Fibroblast of lung (primary cell): ENCODE measurements at regions not wholly inside any gene's neighbourhood (a gene's known extent, or its start where the extent isn't known, plus 50 kb on each side); places are given as distances from the start of the nearest gene placed in this dataset.

Source experiments
- DNase-seq, 2 donors: peaks; one replicate each; pipeline versions ENCODE4 v3.0.0 to v3.0.0-alpha.2; 2010; ENCODE audit warnings: low read depth in 2 of 2
- H2AFZ ChIP-seq: 2 replicates; pipeline ENCODE4 v1.5.1; 2012; ENCODE audit warnings: low read length, control low read depth, inconsistent platforms
- H3K27ac ChIP-seq: 2 replicates; pipeline ENCODE4 v1.5.1; 2011; ENCODE audit warnings: low read length, control low read depth; ENCODE audit not compliant: insufficient read depth
- H3K27me3 ChIP-seq: 2 replicates; pipeline ENCODE4 v1.5.1; 2011; ENCODE audit warnings: mild to moderate bottlenecking, low read length; ENCODE audit not compliant: control insufficient read depth, insufficient read depth
- H3K36me3 ChIP-seq: 2 replicates; pipeline ENCODE4 v1.5.1; 2011; ENCODE audit warnings: low read length; ENCODE audit not compliant: control insufficient read depth, insufficient read depth
- H3K4me1 ChIP-seq: 2 replicates; pipeline ENCODE4 v1.5.1; 2011; ENCODE audit warnings: low read length; ENCODE audit not compliant: control insufficient read depth, insufficient read depth; ENCODE audit errors: extremely low read depth
- H3K4me2 ChIP-seq: 2 replicates; pipeline ENCODE4 v1.5.1; 2011; ENCODE audit warnings: low read length, control low read depth; ENCODE audit not compliant: insufficient read depth; ENCODE audit errors: extremely low read depth
- H3K4me3 ChIP-seq, 4 experiments: fragments of 200-600 bp in 1 of 4; sonication (generic) in 1 of 4; replicated peaks in 1 of 4; 2 replicates each; pipeline ENCODE4 v1.5.1; 2011 to 2016; ENCODE audit warnings: low read length in 4 of 4, low read depth in 3 of 4, mild to moderate bottlenecking in 3 of 4, control low read depth in 2 of 4, inconsistent platforms in 1 of 4, mixed read lengths in 1 of 4; ENCODE audit not compliant: insufficient read depth in 1 of 4; ENCODE audit errors: control extremely low read depth in 1 of 4
- H3K79me2 ChIP-seq: 2 replicates; pipeline ENCODE4 v1.5.1; 2012; ENCODE audit warnings: mild to moderate bottlenecking, low read length, inconsistent platforms; ENCODE audit not compliant: control insufficient read depth, insufficient read depth
- H3K9ac ChIP-seq: 2 replicates; pipeline ENCODE4 v1.5.1; 2011; ENCODE audit warnings: mild to moderate bottlenecking, low read length, control low read depth; ENCODE audit not compliant: insufficient read depth
- H3K9me3 ChIP-seq: 2 replicates; pipeline ENCODE4 v1.5.1; 2012; ENCODE audit warnings: low read depth, low read length; ENCODE audit not compliant: control insufficient read depth, insufficient read depth
- H4K20me1 ChIP-seq: 2 replicates; pipeline ENCODE4 v1.5.1; 2011; ENCODE audit warnings: low read length; ENCODE audit not compliant: control insufficient read depth, insufficient read depth; ENCODE audit errors: extremely low read depth
- CTCF ChIP-seq, 2 donors: IDR thresholded peaks in 1 of 2; conservative IDR thresholded peaks in 1 of 2; 1 replicate in 1 of 2; 2 replicates in 1 of 2; pipeline ENCODE4 v1.5.1; 2011 to 2012; ENCODE audit warnings: low read length in 2 of 2, control low read depth in 1 of 2, inconsistent platforms in 1 of 2, low read depth in 1 of 2, mild to moderate bottlenecking in 1 of 2
- EZH2 ChIP-seq: IDR thresholded peaks from 2 replicates; pipeline ENCODE4 v1.5.1; 2012; ENCODE audit warnings: low read length, control low read depth, mild to moderate bottlenecking; ENCODE audit errors: missing control alignments

GRCh38 chr2:19454125-19454524, 95.7 kb upstream of the OSR1 start:
- no peak for DNase-seq
- H3K4me2 ChIP-seq: no peak overlapping the region
- H3K27me3 ChIP-seq: peaks cover 3% of the 10 kb centered on the region
- H2AFZ ChIP-seq: no peak overlapping the region
- H3K4me3 ChIP-seq: no peak overlapping the region
- no peaks in the 10 kb centered on the region for H4K20me1 ChIP-seq
- no peaks in the 10 kb centered on the region for H3K79me2 ChIP-seq
- no peaks in the 10 kb centered on the region for H3K9me3 ChIP-seq
- no peak overlapping the region for H3K27ac ChIP-seq
- TF ChIP-seq CTCF (conservative IDR thresholded peaks at IDR 0.05 in 1 of 2, IDR thresholded peaks at IDR 0.05 in 1 of 2; ENCODE audit: low read depth in 1 of 2, low read length in 2 of 2) (no peak), EZH2 (no peak)
- H3K36me3 ChIP-seq: no peaks in the 10 kb centered on the region
- H3K9ac ChIP-seq: no peak overlapping the region
- no peaks in the 10 kb centered on the region for H3K4me1 ChIP-seq

DNA sequence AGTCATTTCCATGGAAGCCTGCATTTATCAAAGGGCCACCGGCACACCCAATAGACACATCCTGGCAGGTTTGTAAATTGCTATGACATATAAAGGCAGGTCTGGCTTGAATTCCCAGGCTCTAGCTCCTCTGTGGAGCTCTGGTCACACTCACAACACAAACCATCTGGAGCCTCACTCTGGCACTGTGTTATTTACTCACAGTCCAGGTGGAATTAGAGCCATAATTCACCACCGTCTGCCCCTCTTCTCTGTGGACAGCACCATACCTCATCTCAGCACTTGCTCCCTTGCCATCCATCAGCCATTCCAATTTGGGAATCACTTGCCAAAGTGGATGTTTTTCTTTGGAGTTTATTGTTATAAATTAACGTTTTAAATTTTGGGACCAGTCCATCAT, 84.3 kb upstream of the OSR1 start:
- Histone ChIP-seq H2AFZ (no peak overlapping the region), H3K9me3 (no peaks in the 10 kb centered on the region), H3K9ac (no peak overlapping the region), H3K27ac (no peak overlapping the region), H3K4me3 (no peak overlapping the region), H3K36me3 (no peaks in the 10 kb centered on the region), H3K4me1 (no peaks in the 10 kb centered on the region), H3K27me3 (peaks cover 2% of the 10 kb centered on the region), H3K79me2 (no peaks in the 10 kb centered on the region), H4K20me1 (no peaks in the 10 kb centered on the region), H3K4me2 (no peak overlapping the region)
- TF ChIP-seq CTCF (conservative IDR thresholded peaks at IDR 0.05 in 1 of 2, IDR thresholded peaks at IDR 0.05 in 1 of 2; ENCODE audit: low read depth in 1 of 2, low read length in 2 of 2): no peak
- TF ChIP-seq EZH2: no peak
- no peak for DNase-seq

- Histone ChIP-seq H3K4me2 (no peak overlapping the region), H3K36me3 (no peaks in the 10 kb centered on the region), H3K9ac (no peak overlapping the region), H4K20me1 (no peaks in the 10 kb centered on the region), H3K9me3 (no peaks in the 10 kb centered on the region), H2AFZ (no peak overlapping the region), H3K79me2 (no peaks in the 10 kb centered on the region), H3K4me1 (no peaks in the 10 kb centered on the region), H3K4me3 (no peak overlapping the region), H3K27ac (no peak overlapping the region), H3K27me3 (no peaks in the 10 kb centered on the region)
- DNase-seq: no peak
- TF ChIP-seq EZH2: no peak
- no peak for TF ChIP-seq CTCF (conservative IDR thresholded peaks at IDR 0.05 in 1 of 2, IDR thresholded peaks at IDR 0.05 in 1 of 2; ENCODE audit: low read depth in 1 of 2, low read length in 2 of 2)
Measured at GRCh38 chr2:19439081-19439480, 80.7 kb upstream of the OSR1 start.
